ENCODE measurements at regions not wholly inside any gene's neighbourhood (a gene's known extent, or its start where the extent isn't known, plus 50 kb on each side); places are given as distances from the start of the nearest gene placed in this dataset.

- Histone ChIP-seq H3K27ac (no peak overlapping the region), H3K4me1 (no peaks in the 10 kb centered on the region), H3K9me3 (peaks cover 0 to 5% (median 2%) of the 10 kb centered on the region in 4 donors), H3K27me3 (peaks cover 0 to 9% (median 0%) of the 10 kb centered on the region in 3 donors), H3K36me3 (no peaks in the 10 kb centered on the region), H3K4me3 (no peak overlapping the region)
- DNase-seq, result no peak
- 65 to 80% (median 71%) methylated on average over 3 of the region's 3 CpGs for WGBS, 5 donors
- no peak for TF ChIP-seq EP300 (IDR thresholded peaks at IDR 0.05)
- TF ChIP-seq POLR2AphosphoS5 (IDR thresholded peaks at IDR 0.05), result no peak
- TF ChIP-seq CTCF (IDR thresholded peaks at IDR 0.05), result no peak
- no peak for TF ChIP-seq POLR2A (IDR thresholded peaks at IDR 0.05)
- intact Hi-C loops (cut with DNase I; ENCODE audit: low total_unique reads), result no loop called here
Measured at GRCh38 chr22:47853750-47854149, 1091.3 kb downstream of the TBC1D22A start.

DNA sequence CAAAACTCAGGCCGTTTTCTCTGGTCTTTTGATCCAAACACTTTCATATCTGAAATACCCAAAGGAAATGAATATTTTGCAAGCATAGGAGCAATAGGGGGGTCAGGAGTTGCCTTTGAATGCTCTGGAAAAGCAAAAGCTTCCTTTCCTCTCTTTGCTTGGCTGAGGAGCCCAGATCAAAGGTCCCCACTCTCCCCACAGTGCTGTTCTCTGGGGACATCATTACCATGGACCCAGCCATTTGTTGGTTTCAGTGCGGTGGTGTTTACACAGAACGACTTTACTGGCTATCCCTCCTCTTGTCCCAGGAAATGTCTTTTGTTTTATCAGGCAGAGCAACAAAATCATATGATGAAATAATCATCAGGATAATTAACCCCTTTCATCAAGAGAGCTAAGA lies 1089.1 kb downstream of the TBC1D22A start:
- Histone ChIP-seq H3K27me3 (peaks cover 0 to 22% (median 0%) of the 10 kb centered on the region in 3 donors), H3K36me3 (no peaks in the 10 kb centered on the region), H3K27ac (no peak overlapping the region), H3K9me3 (no peaks in the 10 kb centered on the region), H3K4me3 (no peak overlapping the region), H3K4me1 (no peaks in the 10 kb centered on the region)
- DNase-seq, result no peak
- intact Hi-C loops (cut with DNase I; ENCODE audit: low total_unique reads), result no loop called here
- WGBS, 5 donors, result 26 to 39% (median 32%) methylated on average over 3 of the region's 3 CpGs
- no peak for TF ChIP-seq CTCF (IDR thresholded peaks at IDR 0.05)
- TF ChIP-seq POLR2A (IDR thresholded peaks at IDR 0.05), result no peak

DNA sequence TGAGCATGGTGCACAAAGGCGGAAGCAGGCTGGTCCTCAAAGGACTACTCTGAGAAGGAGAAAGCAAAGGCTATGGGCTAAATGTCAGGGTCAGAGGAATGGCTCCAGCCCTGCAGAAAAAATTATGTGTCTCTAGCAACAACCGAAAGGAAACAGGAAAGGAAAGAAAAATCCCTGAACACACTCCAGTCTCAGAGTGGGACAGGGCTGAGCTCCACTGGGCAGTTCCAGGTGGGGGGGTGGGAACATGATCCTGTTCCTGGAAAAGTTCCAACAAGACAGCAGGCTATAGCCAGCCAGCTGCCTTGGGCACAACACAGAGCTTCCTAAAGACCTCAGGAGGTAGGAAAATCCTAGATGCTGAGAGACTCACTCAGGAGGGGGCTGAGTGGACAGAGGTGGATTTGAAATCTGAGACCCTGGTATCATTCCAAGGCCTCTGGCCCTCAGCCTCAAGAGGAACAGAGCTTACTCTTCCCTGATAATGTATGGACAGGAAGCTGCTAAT lies 1088.2 kb downstream of the TBC1D22A start:
- Histone ChIP-seq H3K36me3 (no peaks in the 10 kb centered on the region), H3K27me3 (peaks cover 0 to 22% (median 0%) of the 10 kb centered on the region in 3 donors), H3K4me1 (no peaks in the 10 kb centered on the region), H3K9me3 (no peaks in the 10 kb centered on the region), H3K4me3 (no peak overlapping the region), H3K27ac (no peak overlapping the region)
- peak in 1 of 2 donors; percentile 37 for DNase-seq
- WGBS, 5 donors, result 50 to 84% (median 81%) methylated on average over 2 of the region's 2 CpGs
- TF ChIP-seq POLR2A (IDR thresholded peaks at IDR 0.05), result no peak
- no peak for TF ChIP-seq POLR2AphosphoS5 (IDR thresholded peaks at IDR 0.05)
- TF ChIP-seq EP300 (IDR thresholded peaks at IDR 0.05), result no peak
- TF ChIP-seq CTCF (IDR thresholded peaks at IDR 0.05), result no peak
- intact Hi-C loops (cut with DNase I; ENCODE audit: low total_unique reads), result no loop called here

DNA sequence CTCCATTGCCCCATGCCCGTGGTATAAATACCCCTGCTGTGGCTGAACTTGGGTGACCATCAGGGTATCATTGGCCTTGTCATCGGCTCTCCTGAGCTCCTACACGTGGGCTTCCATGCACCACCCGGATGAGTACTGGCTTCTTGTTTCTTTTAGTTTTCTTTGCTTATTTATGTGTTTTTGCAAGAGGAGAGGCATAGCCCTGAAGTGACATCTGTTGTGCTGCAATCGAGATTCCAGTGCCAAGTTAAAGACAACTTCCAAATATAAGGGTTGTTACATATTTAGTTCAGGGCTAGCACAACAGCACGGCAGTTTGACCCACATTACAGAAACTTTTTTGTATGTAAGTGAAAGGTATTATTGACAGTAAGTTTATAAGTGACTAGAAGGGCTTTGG lies 1087.1 kb downstream of the TBC1D22A start:
- H3K4me3 ChIP-seq, result no peak overlapping the region
- no peak for TF ChIP-seq POLR2AphosphoS5 (IDR thresholded peaks at IDR 0.05)
- TF ChIP-seq POLR2A (IDR thresholded peaks at IDR 0.05), result no peak
- no peak for TF ChIP-seq EP300 (IDR thresholded peaks at IDR 0.05)
- TF ChIP-seq CTCF (IDR thresholded peaks at IDR 0.05), result no peak
- intact Hi-C loops (cut with DNase I; ENCODE audit: low total_unique reads), result no loop called here
- no peaks in the 10 kb centered on the region for H3K36me3 ChIP-seq
- no peaks in the 10 kb centered on the region for H3K9me3 ChIP-seq
- 57 to 74% (median 73%) methylated on average over 6 of the region's 6 CpGs for WGBS, 5 donors
- peaks cover 0 to 22% (median 0%) of the 10 kb centered on the region in 3 donors for H3K27me3 ChIP-seq
- H3K4me1 ChIP-seq, result no peaks in the 10 kb centered on the region
- H3K27ac ChIP-seq, result no peak overlapping the region
- DNase-seq, result no peak
